Skeletal muscle satellite cell (primary cell): ENCODE measurements at regions not wholly inside any gene's neighbourhood (a gene's known extent, or its start where the extent isn't known, plus 50 kb on each side); places are given as distances from the start of the nearest gene placed in this dataset.

Source experiments
- H3K27me3 ChIP-seq: 2 replicates; pipeline ENCODE4 v1.7.0; 2013; ENCODE audit warnings: low read length; ENCODE audit not compliant: control insufficient read depth, insufficient read depth
- H3K36me3 ChIP-seq: 2 replicates; pipeline ENCODE4 v1.7.0; 2013; ENCODE audit warnings: mild to moderate bottlenecking, control low read depth, low read length; ENCODE audit not compliant: insufficient read depth
- H3K4me1 ChIP-seq: 2 replicates; pipeline ENCODE4 v1.7.0; 2013; ENCODE audit warnings: low read length; ENCODE audit not compliant: control insufficient read depth, insufficient read depth
- H3K4me2 ChIP-seq: 2 replicates; pipeline ENCODE4 v1.7.0; 2013; ENCODE audit warnings: mild to moderate bottlenecking, low read length
- H3K4me3 ChIP-seq: 2 replicates; pipeline ENCODE4 v1.7.0; 2013; ENCODE audit warnings: low read length
- H3K9ac ChIP-seq: 2 replicates; pipeline ENCODE4 v1.7.0; 2013; ENCODE audit warnings: mild to moderate bottlenecking, low read depth, low read length, moderate library complexity
- H3K9me3 ChIP-seq: replicated peaks from 2 replicates; pipeline ENCODE4 v1.7.0; 2013; ENCODE audit warnings: mild to moderate bottlenecking, control low read depth, low read length

- Histone ChIP-seq H3K36me3 (no peaks in the 10 kb centered on the region), H3K9ac (no peak overlapping the region)
These were observed 287.1 kb upstream of the ZNF462 start for GRCh38 chr9:106575823-106576222.

GRCh38 chr9:106576232-106576760 is 286.7 kb upstream of the ZNF462 start:
- Histone ChIP-seq H3K4me3 (no peak overlapping the region), H3K9me3 (no peaks in the 10 kb centered on the region), H3K9ac (no peak overlapping the region), H3K36me3 (no peaks in the 10 kb centered on the region), H3K4me2 (no peak overlapping the region), H3K27me3 (no peaks in the 10 kb centered on the region), H3K4me1 (no peaks in the 10 kb centered on the region)

More at GRCh38 chr9:106575823-106576222, 287.1 kb upstream of the ZNF462 start:
- H3K27me3 ChIP-seq, result no peaks in the 10 kb centered on the region
- no peaks in the 10 kb centered on the region for H3K4me1 ChIP-seq
- no peak overlapping the region for H3K4me3 ChIP-seq
- no peaks in the 10 kb centered on the region for H3K9me3 ChIP-seq
- H3K4me2 ChIP-seq, result no peak overlapping the region

- H3K36me3 ChIP-seq, result no peaks in the 10 kb centered on the region
- no peak overlapping the region for H3K4me3 ChIP-seq
- H3K9me3 ChIP-seq, result no peaks in the 10 kb centered on the region
- H3K9ac ChIP-seq, result no peak overlapping the region
- no peaks in the 10 kb centered on the region for H3K4me1 ChIP-seq
- H3K27me3 ChIP-seq, result no peaks in the 10 kb centered on the region
- no peak overlapping the region for H3K4me2 ChIP-seq
These were observed 285.8 kb upstream of the ZNF462 start for GRCh38 chr9:106577121-106577520.

- H3K4me1 ChIP-seq, result no peaks in the 10 kb centered on the region
- no peaks in the 10 kb centered on the region for H3K27me3 ChIP-seq
- no peaks in the 10 kb centered on the region for H3K36me3 ChIP-seq
- no peak overlapping the region for H3K9ac ChIP-seq
- H3K9me3 ChIP-seq, result no peaks in the 10 kb centered on the region
- no peak overlapping the region for H3K4me3 ChIP-seq
- no peak overlapping the region for H3K4me2 ChIP-seq
These were observed 282.4 kb upstream of the ZNF462 start for GRCh38 chr9:106580546-106580945.

- Histone ChIP-seq H3K36me3 (no peaks in the 10 kb centered on the region), H3K4me3 (no peak overlapping the region), H3K9ac (no peak overlapping the region), H3K4me1 (no peaks in the 10 kb centered on the region), H3K27me3 (no peaks in the 10 kb centered on the region), H3K4me2 (no peak overlapping the region), H3K9me3 (no peaks in the 10 kb centered on the region)
These were observed 281.0 kb upstream of the ZNF462 start for GRCh38 chr9:106581973-106582372.

GRCh38 chr9:106583751-106584150 is 279.2 kb upstream of the ZNF462 start:
- H3K9me3 ChIP-seq, result no peaks in the 10 kb centered on the region
- no peaks in the 10 kb centered on the region for H3K4me1 ChIP-seq
- H3K9ac ChIP-seq, result no peak overlapping the region
- H3K4me3 ChIP-seq, result no peak overlapping the region
- H3K36me3 ChIP-seq, result no peaks in the 10 kb centered on the region
- H3K27me3 ChIP-seq, result no peaks in the 10 kb centered on the region
- no peak overlapping the region for H3K4me2 ChIP-seq

- no peaks in the 10 kb centered on the region for H3K27me3 ChIP-seq
- no peaks in the 10 kb centered on the region for H3K9me3 ChIP-seq
- no peak overlapping the region for H3K9ac ChIP-seq
- no peak overlapping the region for H3K4me3 ChIP-seq
- no peaks in the 10 kb centered on the region for H3K36me3 ChIP-seq
- no peaks in the 10 kb centered on the region for H3K4me1 ChIP-seq
- H3K4me2 ChIP-seq, result no peak overlapping the region
These were observed 275.9 kb upstream of the ZNF462 start for GRCh38 chr9:106587042-106587441.

GRCh38 chr9:106588626-106589025 is 274.3 kb upstream of the ZNF462 start:
- Histone ChIP-seq H3K4me1 (no peaks in the 10 kb centered on the region), H3K4me2 (no peak overlapping the region), H3K27me3 (no peaks in the 10 kb centered on the region), H3K9me3 (no peaks in the 10 kb centered on the region), H3K9ac (no peak overlapping the region), H3K36me3 (no peaks in the 10 kb centered on the region), H3K4me3 (no peak overlapping the region)

- Histone ChIP-seq H3K9me3 (no peaks in the 10 kb centered on the region), H3K4me3 (no peak overlapping the region), H3K4me1 (no peaks in the 10 kb centered on the region), H3K36me3 (no peaks in the 10 kb centered on the region), H3K9ac (no peak overlapping the region), H3K4me2 (no peak overlapping the region), H3K27me3 (no peaks in the 10 kb centered on the region)
These were observed 272.0 kb upstream of the ZNF462 start for GRCh38 chr9:106590759-106591505.

GRCh38 chr9:106593201-106593600 is 269.8 kb upstream of the ZNF462 start:
- no peaks in the 10 kb centered on the region for H3K27me3 ChIP-seq

GRCh38 chr9:106596984-106597383 is 266.0 kb upstream of the ZNF462 start:
- H3K4me2 ChIP-seq, result no peak overlapping the region

More at GRCh38 chr9:106593201-106593600, 269.8 kb upstream of the ZNF462 start:
- Histone ChIP-seq H3K36me3 (no peaks in the 10 kb centered on the region), H3K9ac (no peak overlapping the region), H3K4me1 (no peaks in the 10 kb centered on the region), H3K4me2 (no peak overlapping the region), H3K9me3 (no peaks in the 10 kb centered on the region), H3K4me3 (no peak overlapping the region)

GRCh38 chr9:106600955-106601560 is 261.9 kb upstream of the ZNF462 start:
- Histone ChIP-seq H3K4me3 (no peak overlapping the region), H3K36me3 (no peaks in the 10 kb centered on the region), H3K4me1 (no peaks in the 10 kb centered on the region), H3K27me3 (no peaks in the 10 kb centered on the region), H3K4me2 (no peak overlapping the region), H3K9ac (no peak overlapping the region), H3K9me3 (no peaks in the 10 kb centered on the region)

More at GRCh38 chr9:106596984-106597383, 266.0 kb upstream of the ZNF462 start:
- H3K4me1 ChIP-seq, result no peaks in the 10 kb centered on the region
- no peaks in the 10 kb centered on the region for H3K27me3 ChIP-seq
- H3K9me3 ChIP-seq, result no peaks in the 10 kb centered on the region
- H3K9ac ChIP-seq, result no peak overlapping the region
- no peaks in the 10 kb centered on the region for H3K36me3 ChIP-seq
- no peak overlapping the region for H3K4me3 ChIP-seq
